ENCODE measurements at regions not wholly inside any gene's neighbourhood (a gene's known extent, or its start where the extent isn't known, plus 50 kb on each side); places are given as distances from the start of the nearest gene placed in this dataset.
"Not testable (repeated sequence)": the region's sequence is repeated elsewhere in the genome, so short reads cannot be mapped to it uniquely, and the experiment has no call there.

DNA sequence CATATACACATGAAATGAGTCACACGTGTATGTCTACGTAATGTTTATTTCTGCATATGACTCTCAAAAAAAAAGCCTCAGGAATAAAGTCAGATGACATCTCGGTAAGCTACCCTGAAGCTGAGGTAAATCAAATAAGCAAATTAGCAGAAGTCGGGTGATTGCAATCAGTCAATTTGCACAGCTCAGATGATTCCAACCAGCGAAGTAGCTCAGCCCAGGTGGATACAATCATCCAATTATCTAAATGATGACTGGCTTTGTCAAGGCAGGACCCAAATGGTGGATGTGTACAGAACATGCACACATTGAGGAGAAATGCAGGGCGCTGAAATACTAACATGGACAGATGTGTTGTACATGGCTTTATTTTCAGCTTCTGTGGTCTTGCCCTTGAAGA lies 148.5 kb downstream of the ZNF486 start:
- TF ChIP-seq, protein P1, sequence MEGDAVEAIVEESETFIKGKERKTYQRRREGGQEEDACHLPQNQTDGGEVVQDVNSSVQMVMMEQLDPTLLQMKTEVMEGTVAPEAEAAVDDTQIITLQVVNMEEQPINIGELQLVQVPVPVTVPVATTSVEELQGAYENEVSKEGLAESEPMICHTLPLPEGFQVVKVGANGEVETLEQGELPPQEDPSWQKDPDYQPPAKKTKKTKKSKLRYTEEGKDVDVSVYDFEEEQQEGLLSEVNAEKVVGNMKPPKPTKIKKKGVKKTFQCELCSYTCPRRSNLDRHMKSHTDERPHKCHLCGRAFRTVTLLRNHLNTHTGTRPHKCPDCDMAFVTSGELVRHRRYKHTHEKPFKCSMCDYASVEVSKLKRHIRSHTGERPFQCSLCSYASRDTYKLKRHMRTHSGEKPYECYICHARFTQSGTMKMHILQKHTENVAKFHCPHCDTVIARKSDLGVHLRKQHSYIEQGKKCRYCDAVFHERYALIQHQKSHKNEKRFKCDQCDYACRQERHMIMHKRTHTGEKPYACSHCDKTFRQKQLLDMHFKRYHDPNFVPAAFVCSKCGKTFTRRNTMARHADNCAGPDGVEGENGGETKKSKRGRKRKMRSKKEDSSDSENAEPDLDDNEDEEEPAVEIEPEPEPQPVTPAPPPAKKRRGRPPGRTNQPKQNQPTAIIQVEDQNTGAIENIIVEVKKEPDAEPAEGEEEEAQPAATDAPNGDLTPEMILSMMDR (IDR thresholded peaks at IDR 0.05; ENCODE audit: extremely low read depth, missing control alignments): no peak
- DNase-seq (ENCODE audit: low spot score): no peak

DNA sequence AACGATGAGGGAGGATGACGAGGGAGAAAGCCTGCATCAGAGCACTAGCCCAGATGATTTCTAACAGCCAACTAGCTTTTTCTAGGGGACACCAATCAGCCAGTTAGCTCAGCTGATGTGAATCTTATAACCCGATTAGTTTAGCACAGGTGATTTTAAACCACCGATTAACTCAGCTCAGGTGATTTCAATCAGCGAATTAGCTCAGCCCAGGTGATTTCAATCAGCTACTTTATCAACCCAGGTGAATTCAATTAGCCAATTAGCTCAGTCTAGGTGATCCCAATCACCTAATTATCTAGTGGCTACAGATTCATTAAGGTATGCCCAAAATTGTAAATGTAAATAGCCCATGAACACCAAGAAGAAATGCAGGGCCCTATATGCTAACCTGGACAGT lies 146.9 kb downstream of the ZNF486 start:
- no peak for DNase-seq (ENCODE audit: low spot score)

DNA sequence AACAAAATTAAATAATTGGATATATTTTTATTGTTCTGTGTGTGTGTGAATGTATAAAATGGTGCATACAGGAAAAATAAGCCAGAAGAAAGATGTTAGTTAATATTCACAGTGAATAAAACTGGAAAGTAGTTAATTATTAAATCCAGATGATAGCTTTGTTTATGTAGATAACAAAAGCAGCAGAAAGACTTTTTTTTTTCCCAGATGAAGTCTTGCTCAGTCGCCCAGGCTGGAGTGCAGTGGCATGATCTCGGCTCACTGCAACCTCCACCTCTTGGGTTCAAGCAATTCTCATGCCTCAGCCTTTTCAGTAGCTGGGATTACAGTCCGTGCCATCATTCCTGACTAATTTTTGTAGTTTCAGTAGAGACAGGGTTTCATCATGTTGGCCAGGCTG lies 140.1 kb downstream of the ZNF486 start:
- no peak for DNase-seq (ENCODE audit: low spot score)
- TF ChIP-seq, protein P1 (IDR thresholded peaks at IDR 0.05; ENCODE audit: extremely low read depth, missing control alignments): no peak

More for the DNA sequence above, 146.9 kb downstream of the ZNF486 start:
- TF ChIP-seq, protein P1 (IDR thresholded peaks at IDR 0.05; ENCODE audit: extremely low read depth, missing control alignments): no peak

DNA sequence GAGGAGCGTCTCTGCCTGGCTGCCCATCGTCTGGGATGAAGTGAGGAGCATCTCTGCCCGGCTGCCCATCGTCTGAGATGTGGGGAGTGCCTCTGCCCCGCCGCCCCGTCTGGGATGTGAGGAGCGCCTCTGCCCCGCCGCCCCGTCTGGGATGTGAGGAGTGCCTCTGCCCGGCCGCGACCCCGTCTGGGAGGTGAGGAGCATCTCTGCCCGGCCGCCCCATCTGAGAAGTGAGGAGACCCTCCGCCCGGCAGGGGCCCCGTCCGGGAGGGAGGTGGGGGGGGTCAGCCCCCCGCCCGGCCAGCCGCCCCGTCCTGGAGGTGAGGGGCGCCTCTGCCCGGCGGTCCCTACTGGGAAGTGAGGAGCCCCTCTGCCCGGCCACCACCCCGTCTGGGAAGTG lies 129.3 kb downstream of the ZNF486 start:
- not testable (repeated sequence) for DNase-seq (ENCODE audit: low spot score)

DNA sequence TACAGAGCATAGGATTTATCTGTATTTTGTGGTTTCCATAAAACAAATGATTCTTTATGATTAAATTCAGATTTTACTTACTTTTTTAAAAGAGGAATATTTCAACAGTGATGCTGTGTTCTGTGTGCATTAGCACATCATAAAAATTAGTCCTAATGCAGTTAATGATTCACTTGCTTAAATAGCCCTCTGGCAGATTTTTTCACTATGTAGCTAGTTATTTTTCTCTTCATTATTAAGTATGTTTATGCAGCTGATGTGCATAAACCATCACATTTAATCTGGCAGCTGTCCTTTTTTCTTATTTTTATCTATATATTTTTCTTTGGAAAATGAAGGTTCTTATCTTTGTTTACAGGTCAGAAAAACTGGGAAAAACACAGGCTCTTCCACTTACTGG lies 127.2 kb downstream of the ZNF486 start:
- TF ChIP-seq, protein P1 (IDR thresholded peaks at IDR 0.05; ENCODE audit: extremely low read depth, missing control alignments): no peak
- DNase-seq (ENCODE audit: low spot score): no peak

DNA sequence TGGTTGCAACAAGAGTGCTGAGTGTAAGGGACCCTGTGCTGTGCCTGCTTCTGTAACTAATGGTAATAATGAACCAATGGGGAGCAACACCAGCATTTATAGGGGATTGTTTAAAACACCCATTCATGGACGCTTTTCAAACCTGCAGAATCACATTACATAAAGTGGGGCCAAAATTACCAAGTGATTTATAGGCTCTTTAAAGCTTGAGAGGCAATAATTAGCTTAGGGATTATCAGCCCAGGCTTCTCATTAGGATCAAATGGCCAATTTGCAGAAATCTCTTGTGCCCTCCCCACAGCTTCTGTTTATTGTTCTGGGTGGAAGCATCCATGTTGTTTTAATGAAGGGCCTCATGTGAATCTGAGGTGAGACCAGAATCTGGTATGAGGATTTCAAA lies 125.5 kb downstream of the ZNF486 start:
- not testable (repeated sequence) for DNase-seq (ENCODE audit: low spot score)

DNA sequence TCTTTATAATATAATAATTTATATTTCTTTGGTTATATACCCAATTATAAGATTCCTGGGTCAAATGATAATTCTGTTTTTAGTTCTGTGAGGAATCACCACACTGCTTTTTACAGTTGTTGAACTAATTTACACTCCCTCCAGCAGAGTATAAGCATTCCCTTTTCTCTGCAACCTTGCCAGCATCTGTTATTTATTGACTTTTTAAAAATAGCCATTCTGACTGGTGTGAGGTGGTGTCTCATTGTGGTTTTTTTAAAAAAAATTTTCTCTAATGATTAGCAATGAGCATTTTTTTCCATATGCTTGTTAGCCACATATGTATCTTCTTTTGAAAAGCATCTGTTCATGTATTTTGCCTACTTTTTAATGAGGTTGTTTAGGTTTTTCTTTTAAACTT lies 122.2 kb downstream of the ZNF486 start:
- DNase-seq (ENCODE audit: low spot score): no peak
- TF ChIP-seq, protein P1 (IDR thresholded peaks at IDR 0.05; ENCODE audit: extremely low read depth, missing control alignments): no peak

DNA sequence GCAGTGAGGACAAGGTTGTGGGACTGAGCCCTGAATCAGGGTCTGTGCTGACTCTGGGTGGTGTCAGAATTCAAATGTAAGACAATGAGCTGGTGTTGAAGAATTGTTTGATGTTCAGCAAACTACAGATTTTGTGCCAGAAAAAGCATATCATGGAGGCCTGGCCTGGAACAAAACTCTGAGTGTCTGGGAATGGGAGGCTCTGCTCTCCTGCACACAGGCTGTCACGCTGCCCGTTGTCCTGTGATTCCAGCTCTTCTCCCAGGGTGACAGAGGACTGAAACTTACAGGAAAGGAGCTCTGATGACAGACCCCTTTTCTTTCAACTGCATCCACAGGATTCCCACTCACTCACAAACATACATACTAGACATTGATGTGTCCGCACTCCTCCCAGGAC lies 120.1 kb downstream of the ZNF486 start:
- DNase-seq (ENCODE audit: low spot score): no peak
- TF ChIP-seq, protein P1 (IDR thresholded peaks at IDR 0.05; ENCODE audit: extremely low read depth, missing control alignments): no peak

DNA sequence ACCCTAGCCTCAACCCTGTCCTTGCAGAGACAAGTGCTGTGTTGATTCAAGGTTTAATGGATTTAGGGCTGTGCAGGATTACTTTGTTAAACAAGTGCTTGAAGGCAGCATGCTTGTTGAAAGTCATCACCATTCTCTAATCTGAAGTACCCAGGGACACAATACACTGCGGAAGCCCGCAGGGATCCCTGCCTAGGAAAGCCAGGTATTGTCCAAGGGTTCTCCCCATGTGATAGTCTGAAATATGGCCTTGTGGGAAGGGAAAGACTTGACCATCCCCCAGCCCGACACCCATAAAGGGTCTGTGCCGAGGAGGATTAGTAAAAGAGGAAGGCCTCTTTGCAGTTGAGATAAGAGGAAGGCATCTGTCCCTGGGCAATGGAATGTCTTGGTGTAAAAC lies 118.9 kb downstream of the ZNF486 start:
- not testable (repeated sequence) for DNase-seq (ENCODE audit: low spot score)
